HEK293T (cell line): ENCODE measurements at regions not wholly inside any gene's neighbourhood (a gene's known extent, or its start where the extent isn't known, plus 50 kb on each side); places are given as distances from the start of the nearest gene placed in this dataset.

Experiments used
- ARNT ChIP-seq: fragments of 450-650 bp; IDR thresholded peaks from 2 replicates; pipeline ENCODE4 v1.6.1; 2017; ENCODE audit warnings: mild to moderate bottlenecking
- BHLHE40 ChIP-seq: fragments of 450-650 bp; IDR thresholded peaks from 2 replicates; pipeline ENCODE4 v1.6.1; 2016; ENCODE audit warnings: mild to moderate bottlenecking, moderate library complexity, borderline replicate concordance
- ELF4 ChIP-seq: fragments of 450-650 bp; IDR thresholded peaks from 2 replicates; pipeline ENCODE4 v1.6.1; 2017; ENCODE audit warnings: antibody characterized with exemption
- FOXA1 ChIP-seq: fragments of 450-650 bp; IDR thresholded peaks from 2 replicates; pipeline ENCODE4 v1.6.1; 2016; ENCODE audit warnings: mild to moderate bottlenecking
- FOXK2 ChIP-seq: fragments of 450-650 bp; IDR thresholded peaks from 2 replicates; pipeline ENCODE4 v1.6.1; 2016; ENCODE audit warnings: mild to moderate bottlenecking
- FOXM1 ChIP-seq: fragments of 450-650 bp; IDR thresholded peaks from 2 replicates; pipeline ENCODE4 v1.6.1; 2017; ENCODE audit warnings: mild to moderate bottlenecking, borderline replicate concordance
- HDGF ChIP-seq: fragments of 450-650 bp; IDR thresholded peaks from 2 replicates; pipeline ENCODE4 v1.6.1; 2017; ENCODE audit warnings: antibody characterized with exemption, borderline replicate concordance
- LEF1 ChIP-seq: fragments of 450-650 bp; IDR thresholded peaks from 2 replicates; pipeline ENCODE4 v1.6.1; 2017; ENCODE audit warnings: mild to moderate bottlenecking, borderline replicate concordance
- NFRKB ChIP-seq: fragments of 450-650 bp; IDR thresholded peaks from 2 replicates; pipeline ENCODE4 v1.6.1; 2016; ENCODE audit warnings: mild to moderate bottlenecking, moderate library complexity
- PKNOX1 ChIP-seq: fragments of 450-650 bp; IDR thresholded peaks from 2 replicates; pipeline ENCODE4 v1.6.1; 2016
- SP1 ChIP-seq: fragments of 450-650 bp; IDR thresholded peaks from 2 replicates; pipeline ENCODE4 v1.6.1; 2017
- SUZ12 ChIP-seq: fragments of 450-650 bp; IDR thresholded peaks from 2 replicates; pipeline ENCODE4 v1.6.1; 2016; ENCODE audit warnings: mild to moderate bottlenecking
- TARDBP ChIP-seq: fragments of 450-650 bp; IDR thresholded peaks from 2 replicates; pipeline ENCODE4 v1.6.1; 2016
- ZNF384 ChIP-seq: fragments of 450-650 bp; IDR thresholded peaks from 2 replicates; pipeline ENCODE4 v1.6.1; 2016

- TF ChIP-seq FOXK2 (no peak), BHLHE40 (no peak), FOXM1 (no peak), ELF4 (no peak), ZNF384 (no peak), TARDBP (no peak), NFRKB (no peak), PKNOX1 (no peak), HDGF (no peak), LEF1 (no peak), SP1 (no peak), FOXA1 (no peak), ARNT (no peak), SUZ12 (no peak)
Observed at GRCh38 chrX:141641138-141641537, 51.6 kb downstream of the SPANXA2 start.
